ENCODE measurements at regions not wholly inside any gene's neighbourhood (a gene's known extent, or its start where the extent isn't known, plus 50 kb on each side); places are given as distances from the start of the nearest gene placed in this dataset.

- WGBS (ENCODE audit: low lambda C conversion rate), result 0% methylated on average over 1 of the region's 1 CpG
- TF ChIP-seq HOXA3 (CRISPR knock-in tag; IDR thresholded peaks at IDR 0.05) (no peak), RFX5 (IDR thresholded peaks at IDR 0.05; ENCODE audit: low read depth, low read length) (no peak), ZNF776 (CRISPR knock-in tag; IDR thresholded peaks at IDR 0.05) (no peak), DZIP1 (CRISPR knock-in tag; IDR thresholded peaks at IDR 0.05) (no peak), XRCC5 (optimal IDR thresholded peaks at IDR 0.05; ENCODE audit: low read length) (no peak), LCORL (IDR thresholded peaks at IDR 0.05) (no peak), LCORL (CRISPR knock-in tag; IDR thresholded peaks at IDR 0.05) (no peak), CHD2 (IDR thresholded peaks at IDR 0.05; ENCODE audit: low read depth, low read length) (no peak), MAFF (IDR thresholded peaks at IDR 0.05; ENCODE audit: low read depth, low read length) (no peak), WIZ (CRISPR knock-in tag; IDR thresholded peaks at IDR 0.05) (no peak)
- TF ChIP-seq, protein P1, sequence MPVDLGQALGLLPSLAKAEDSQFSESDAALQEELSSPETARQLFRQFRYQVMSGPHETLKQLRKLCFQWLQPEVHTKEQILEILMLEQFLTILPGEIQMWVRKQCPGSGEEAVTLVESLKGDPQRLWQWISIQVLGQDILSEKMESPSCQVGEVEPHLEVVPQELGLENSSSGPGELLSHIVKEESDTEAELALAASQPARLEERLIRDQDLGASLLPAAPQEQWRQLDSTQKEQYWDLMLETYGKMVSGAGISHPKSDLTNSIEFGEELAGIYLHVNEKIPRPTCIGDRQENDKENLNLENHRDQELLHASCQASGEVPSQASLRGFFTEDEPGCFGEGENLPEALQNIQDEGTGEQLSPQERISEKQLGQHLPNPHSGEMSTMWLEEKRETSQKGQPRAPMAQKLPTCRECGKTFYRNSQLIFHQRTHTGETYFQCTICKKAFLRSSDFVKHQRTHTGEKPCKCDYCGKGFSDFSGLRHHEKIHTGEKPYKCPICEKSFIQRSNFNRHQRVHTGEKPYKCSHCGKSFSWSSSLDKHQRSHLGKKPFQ (CRISPR knock-in tag; IDR thresholded peaks at IDR 0.05; ENCODE audit: insufficient replicate concordance), result no peak
- Histone ChIP-seq H3K79me2 (ENCODE audit: insufficient read depth, low read length) (no peaks in the 10 kb centered on the region), H4K20me1 (ENCODE audit: insufficient read depth, low read length) (no peaks in the 10 kb centered on the region), H3K4me2 (ENCODE audit: low read depth, low read length) (no peak overlapping the region), H3K36me3 (replicated peaks in 1 of 2; ENCODE audit: control insufficient read depth in 1 of 2, insufficient read depth in 2 of 2, low read length in 2 of 2) (no peaks in the 10 kb centered on the region), H3K27me3 (ENCODE audit: control insufficient read depth in 1 of 2, insufficient read depth in 2 of 2, low read length in 2 of 2) (no peaks in the 10 kb centered on the region; a peak in 1 of 5 replicates), H3K9ac (ENCODE audit: insufficient read depth, low read depth, low read length) (no peak overlapping the region), H3K9me3 (ENCODE audit: low read length) (no peaks in the 10 kb centered on the region), H3K27ac (ENCODE audit: extremely low read length, insufficient read depth, low read length) (no peak overlapping the region), H3K4me1 (ENCODE audit: insufficient read depth, low read length) (no peaks in the 10 kb centered on the region), H3K4me3 (replicated peaks in 1 of 3; ENCODE audit: insufficient read depth in 1 of 3, low read depth in 2 of 3, low read length in 3 of 3) (no peak overlapping the region), H2AFZ (ENCODE audit: low read length) (no peak overlapping the region)
- DNase-seq (ENCODE audit: low spot score), result no peak
- intact Hi-C loops (cut with micrococcal nuclease; ENCODE audit: unreplicated experiment), result no loop called here
- no peak for ATAC-seq
- POLR2A ChIA-PET, result no interaction called here
- in situ Hi-C loops (cut with HindIII; ENCODE audit: extremely low pct_ligation_motif_present, low pct_unique_long_range_greater_than_20kb), result no loop called here
- no TSS peak for BruUV-seq (replicated peaks)
- CTCF ChIA-PET (ENCODE audit: low intra/inter-chr PET ratio, low total read pairs), result no interaction called here
- FAIRE-seq, result no peak
Measured at GRCh38 chr2:65714866-65715265, 282.5 kb upstream of the SPRED2 start.
